Thyroid gland (tissue), 4 donors: ENCODE measurements at regions not wholly inside any gene's neighbourhood (a gene's known extent, or its start where the extent isn't known, plus 50 kb on each side); places are given as distances from the start of the nearest gene placed in this dataset.

Experiments used
- DNase-seq, 2 donors: peaks; one replicate each; pipeline ENCODE4 v3.0.0-alpha.2; 2019
- H3K27ac ChIP-seq, 3 donors: fragments of 200-600 bp; sonication (generic); 1 replicate in 2 of 3; 2 replicates in 1 of 3; pipeline ENCODE4 v1.5.1; 2016 to 2019; ENCODE audit warnings: mild to moderate bottlenecking in 1 of 3, moderate library complexity in 1 of 3
- H3K27me3 ChIP-seq: fragments of 200-600 bp; sonication (generic); one replicate; pipeline ENCODE4 v1.5.1; 2019
- H3K36me3 ChIP-seq, 2 donors: fragments of 200-600 bp; sonication (generic); one replicate each; pipeline ENCODE4 v1.5.1; 2016 to 2019
- H3K4me1 ChIP-seq, 2 donors: fragments of 200-600 bp; sonication (generic); one replicate each; pipeline ENCODE4 v1.5.1; 2017 to 2019
- H3K4me3 ChIP-seq, 3 donors: fragments of 200-600 bp; sonication (generic); replicated peaks in 1 of 3; 1 replicate in 2 of 3; 2 replicates in 1 of 3; pipeline ENCODE4 v1.5.1; 2016; ENCODE audit warnings: mild to moderate bottlenecking in 1 of 3
- H3K9me3 ChIP-seq: fragments of 200-600 bp; sonication (generic); one replicate; pipeline ENCODE4 v1.5.1; 2017
- POLR2A ChIP-seq, 2 donors: fragments of 450-650 bp; IDR thresholded peaks; one replicate each; pipeline ENCODE4 v1.6.1; 2017; ENCODE audit warnings: antibody characterized with exemption in 2 of 2, mild to moderate bottlenecking in 2 of 2, moderate library complexity in 1 of 2
- WGBS, 2 donors: methylation state at CpG; one replicate each; pipeline ENCODE4 v1.1.5; 2017; 5-methylcytosine and 5-hydroxymethylcytosine counted together
- intact Hi-C: fragments of 100-400 bp; cut with DNase I; formaldehyde crosslinking; loops from one replicate; pipeline ENCODE4 v1.15.1; 2023
- TF ChIP-seq, protein P1 (sequence below), 6 experiments: fragments of 200-600 bp in 3 of 6; fragments of 450-650 bp in 3 of 6; sonication (generic) in 3 of 6; IDR thresholded peaks; one replicate each; pipeline ENCODE4 v1.5.1; 2016 to 2019; ENCODE audit warnings: antibody characterized with exemption in 6 of 6, mild to moderate bottlenecking in 2 of 6, inconsistent platforms in 1 of 6, moderate library complexity in 1 of 6

DNA sequence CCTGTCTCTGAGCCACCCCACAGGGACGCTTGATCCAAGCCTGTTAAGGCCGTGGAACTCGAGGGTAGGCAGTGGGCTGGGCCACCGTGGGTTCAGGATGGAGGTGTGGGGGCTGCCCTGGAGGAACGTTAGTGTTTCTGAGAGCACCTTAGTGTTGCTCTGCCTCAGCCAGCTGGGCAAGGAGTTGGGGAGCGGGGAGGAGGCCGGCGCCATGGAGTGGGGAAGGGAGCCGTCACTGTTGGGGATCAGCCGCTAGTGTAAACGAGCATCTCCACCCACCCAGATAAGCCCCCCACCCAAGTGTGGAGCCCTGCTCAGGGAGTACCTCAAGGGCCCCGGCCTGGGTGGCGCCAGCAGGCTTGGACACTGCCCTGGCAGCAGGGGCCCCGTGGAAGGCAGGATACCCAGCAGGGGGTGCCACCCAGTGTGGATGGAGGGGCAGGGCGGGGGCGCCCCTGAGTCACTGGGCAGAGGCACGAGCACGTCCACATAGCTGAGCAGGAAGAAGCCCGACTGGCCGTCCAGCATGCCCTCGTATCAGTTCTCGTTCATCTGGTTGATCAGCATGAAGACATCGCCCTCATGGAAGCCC lies 98.6 kb downstream of the KPNA2 start:
- Histone ChIP-seq H3K36me3 (no peaks in the 10 kb centered on the region), H3K27me3 (no peaks in the 10 kb centered on the region), H3K4me3 (no peak overlapping the region), H3K9me3 (no peaks in the 10 kb centered on the region), H3K27ac (peak overlapping the region in 2 of 3 donors; percentile 41 to 50), H3K4me1 (peaks cover 3 to 6% of the 10 kb centered on the region in 2 donors)
- TF ChIP-seq, protein P1, sequence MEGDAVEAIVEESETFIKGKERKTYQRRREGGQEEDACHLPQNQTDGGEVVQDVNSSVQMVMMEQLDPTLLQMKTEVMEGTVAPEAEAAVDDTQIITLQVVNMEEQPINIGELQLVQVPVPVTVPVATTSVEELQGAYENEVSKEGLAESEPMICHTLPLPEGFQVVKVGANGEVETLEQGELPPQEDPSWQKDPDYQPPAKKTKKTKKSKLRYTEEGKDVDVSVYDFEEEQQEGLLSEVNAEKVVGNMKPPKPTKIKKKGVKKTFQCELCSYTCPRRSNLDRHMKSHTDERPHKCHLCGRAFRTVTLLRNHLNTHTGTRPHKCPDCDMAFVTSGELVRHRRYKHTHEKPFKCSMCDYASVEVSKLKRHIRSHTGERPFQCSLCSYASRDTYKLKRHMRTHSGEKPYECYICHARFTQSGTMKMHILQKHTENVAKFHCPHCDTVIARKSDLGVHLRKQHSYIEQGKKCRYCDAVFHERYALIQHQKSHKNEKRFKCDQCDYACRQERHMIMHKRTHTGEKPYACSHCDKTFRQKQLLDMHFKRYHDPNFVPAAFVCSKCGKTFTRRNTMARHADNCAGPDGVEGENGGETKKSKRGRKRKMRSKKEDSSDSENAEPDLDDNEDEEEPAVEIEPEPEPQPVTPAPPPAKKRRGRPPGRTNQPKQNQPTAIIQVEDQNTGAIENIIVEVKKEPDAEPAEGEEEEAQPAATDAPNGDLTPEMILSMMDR (IDR thresholded peaks at IDR 0.05), result no peak
- TF ChIP-seq POLR2A (IDR thresholded peaks at IDR 0.05), result no peak
- intact Hi-C loops, result no loop called here
- 78% methylated on average over 12 to 15 of the region's 23 CpGs for WGBS, 2 donors
- no peak for DNase-seq

DNA sequence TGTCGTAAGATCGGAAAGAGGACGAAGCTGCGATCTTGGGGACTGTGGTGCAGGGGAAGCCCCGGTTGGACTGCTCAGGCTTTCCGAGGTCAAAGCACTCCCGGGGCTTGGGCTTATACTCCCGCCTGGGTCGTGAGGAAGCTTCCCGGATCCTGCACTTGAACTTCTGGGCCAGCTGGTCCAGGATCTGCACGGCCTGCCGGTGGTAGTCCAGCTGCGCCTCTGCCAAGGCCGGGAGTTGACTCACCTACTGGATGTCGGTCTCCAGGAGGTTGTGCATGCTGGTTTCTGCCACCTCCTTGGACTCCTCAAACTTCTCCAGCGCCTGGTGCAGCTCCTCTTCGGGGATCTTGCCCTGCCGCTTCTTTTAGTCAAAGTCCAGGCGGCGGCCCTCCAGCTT lies 99.2 kb downstream of the KPNA2 start:
- H3K27ac ChIP-seq, result no peak overlapping the region
- no peaks in the 10 kb centered on the region for H3K36me3 ChIP-seq
- no peaks in the 10 kb centered on the region for H3K9me3 ChIP-seq
- intact Hi-C loops, result no loop called here
- H3K4me3 ChIP-seq, result no peak overlapping the region
- no peak for DNase-seq
- 94 to 96% methylated on average over 13 to 19 of the region's 20 CpGs for WGBS, 2 donors
- TF ChIP-seq, protein P1 (IDR thresholded peaks at IDR 0.05), result no peak
- no peak for TF ChIP-seq POLR2A (IDR thresholded peaks at IDR 0.05)
- no peaks in the 10 kb centered on the region for H3K27me3 ChIP-seq
- H3K4me1 ChIP-seq, result peaks cover 3 to 6% of the 10 kb centered on the region in 2 donors

DNA sequence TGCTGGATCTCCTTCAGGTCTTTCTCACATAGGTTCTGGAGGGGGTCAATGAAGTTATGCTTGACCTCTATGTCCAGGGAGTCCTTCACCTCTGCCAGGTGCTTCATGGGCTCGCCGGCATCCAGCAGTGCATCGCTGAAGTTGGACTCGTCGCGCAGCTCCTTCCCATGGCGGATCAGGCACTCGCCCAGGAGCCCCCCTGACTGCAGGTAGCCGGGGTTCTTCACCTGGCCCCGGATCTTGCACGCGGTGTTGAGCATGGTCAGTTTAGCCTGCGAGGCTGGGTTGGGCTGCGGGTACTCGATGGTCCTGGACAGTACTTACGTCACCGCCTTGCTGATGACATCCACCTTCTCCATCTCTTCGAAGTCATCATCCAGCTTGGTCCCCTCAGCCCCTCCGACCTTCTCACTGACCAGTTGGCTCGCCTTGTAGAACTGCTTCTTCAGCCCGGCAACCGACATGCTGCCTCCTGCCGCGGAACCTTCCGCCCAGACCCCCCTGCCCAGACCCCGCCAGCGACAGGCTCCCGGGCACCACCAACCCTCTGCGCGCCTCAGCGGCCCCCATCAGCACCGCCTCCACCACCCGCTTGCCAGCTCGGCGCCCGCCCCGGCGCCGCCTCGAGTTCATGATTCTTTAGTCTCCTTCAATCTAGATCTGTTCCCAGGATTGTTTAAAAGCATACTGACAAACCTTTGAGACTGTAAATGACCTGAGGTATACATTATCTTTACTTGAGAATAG lies 99.8 kb downstream of the KPNA2 start:
- WGBS, 2 donors, result 96 to 97% methylated on average over 40 of the region's 40 CpGs
- intact Hi-C loops, result no loop called here
- H3K4me3 ChIP-seq, result no peak overlapping the region
- H3K27ac ChIP-seq, result no peak overlapping the region
- no peaks in the 10 kb centered on the region for H3K27me3 ChIP-seq
- DNase-seq, result no peak
- TF ChIP-seq, protein P1 (IDR thresholded peaks at IDR 0.05), result no peak
- TF ChIP-seq POLR2A (IDR thresholded peaks at IDR 0.05), result no peak
- peaks cover 3 to 6% of the 10 kb centered on the region in 2 donors for H3K4me1 ChIP-seq
- H3K9me3 ChIP-seq, result no peaks in the 10 kb centered on the region
- H3K36me3 ChIP-seq, result no peaks in the 10 kb centered on the region

DNA sequence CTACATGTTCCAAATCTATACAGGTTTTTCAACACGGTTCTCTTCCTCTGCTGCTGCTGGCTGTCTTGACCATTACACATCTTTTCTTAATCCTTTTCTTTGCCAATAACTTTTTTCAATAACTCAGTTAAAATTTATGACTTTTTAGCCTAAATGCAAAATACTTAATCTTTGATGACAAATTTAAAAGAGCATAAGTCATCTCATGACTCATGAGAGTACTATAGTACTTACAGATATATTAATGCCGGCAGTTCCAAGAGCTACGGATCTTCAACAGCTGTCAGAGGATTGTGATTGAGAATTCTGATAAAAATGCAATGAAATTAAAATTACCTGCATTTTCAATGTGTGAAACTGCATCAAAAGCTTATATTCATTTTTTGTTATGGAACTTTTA lies 105.5 kb downstream of the KPNA2 start:
- intact Hi-C loops, result no loop called here
- DNase-seq, result no peak
- TF ChIP-seq, protein P1 (IDR thresholded peaks at IDR 0.05), result no peak
- TF ChIP-seq POLR2A (IDR thresholded peaks at IDR 0.05), result no peak
- Histone ChIP-seq H3K4me1 (no peaks in the 10 kb centered on the region), H3K27ac (no peak overlapping the region), H3K27me3 (no peaks in the 10 kb centered on the region), H3K4me3 (no peak overlapping the region), H3K9me3 (no peaks in the 10 kb centered on the region), H3K36me3 (no peaks in the 10 kb centered on the region)
- 88 to 91% methylated on average over 3 of the region's 3 CpGs for WGBS, 2 donors

DNA sequence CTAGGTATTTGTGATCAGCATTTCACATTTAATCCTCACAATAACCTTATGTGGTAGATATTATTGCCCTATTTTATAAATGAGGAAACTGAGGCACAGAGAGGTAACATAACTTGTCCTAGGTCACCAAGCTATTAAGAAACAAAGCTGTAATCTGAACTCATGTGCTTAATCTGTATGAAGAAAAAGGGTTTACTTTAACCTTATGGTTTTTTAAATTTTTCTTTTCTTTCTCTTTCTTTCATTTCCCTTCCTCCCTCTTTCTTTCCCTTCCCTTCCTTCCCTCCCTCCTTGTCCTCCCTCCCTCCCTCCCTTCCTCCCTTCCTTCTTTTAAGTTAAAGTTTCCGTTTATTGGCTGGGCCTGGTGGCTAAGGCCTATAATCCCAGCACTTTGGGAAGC lies 105.2 kb upstream of the AMZ2 start:
- Histone ChIP-seq H3K4me1 (no peaks in the 10 kb centered on the region), H3K4me3 (no peak overlapping the region), H3K27ac (no peak overlapping the region), H3K9me3 (no peaks in the 10 kb centered on the region), H3K27me3 (no peaks in the 10 kb centered on the region), H3K36me3 (no peaks in the 10 kb centered on the region)
- DNase-seq, result no peak
- TF ChIP-seq, protein P1 (IDR thresholded peaks at IDR 0.05), result no peak
- TF ChIP-seq POLR2A (IDR thresholded peaks at IDR 0.05), result no peak
- WGBS, 2 donors, result 84 to 90% methylated on average over 1 of the region's 1 CpG
- intact Hi-C loops, result no loop called here
